HG02943 (cell line): ENCODE measurements at regions not wholly inside any gene's neighbourhood (a gene's known extent, or its start where the extent isn't known, plus 50 kb on each side); places are given as distances from the start of the nearest gene placed in this dataset.
"Not testable (repeated sequence)": the region's sequence is repeated elsewhere in the genome, so short reads cannot be mapped to it uniquely, and the experiment has no call there.

ENCODE experiments used
- ATAC-seq: cut with Tn5 transposase; IDR thresholded peaks from one replicate; pipeline ENCODE4 v1.9.1; 2021; ENCODE audit warnings: mild to moderate bottlenecking, low read depth, moderate library complexity; ENCODE audit not compliant: unreplicated experiment

DNA sequence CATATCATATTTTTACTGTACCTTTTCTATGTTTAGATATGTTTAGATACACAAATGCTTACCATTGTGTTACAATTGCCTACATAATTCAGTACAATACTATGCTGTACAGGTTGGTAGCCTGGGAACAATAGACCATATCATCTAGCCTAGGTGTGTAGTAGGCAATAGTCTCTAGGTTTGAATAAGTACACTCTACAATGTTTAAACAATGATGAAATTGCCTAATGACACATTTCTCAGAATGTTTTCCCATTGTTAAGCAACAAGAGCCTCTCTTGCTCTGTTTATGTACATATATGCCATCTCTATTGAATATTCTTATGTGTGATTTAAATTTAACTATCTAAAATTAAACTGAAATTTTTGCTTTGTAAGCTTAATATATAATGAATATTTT is 209.6 kb upstream of the ST8SIA4 start:
- ATAC-seq: no peak

DNA sequence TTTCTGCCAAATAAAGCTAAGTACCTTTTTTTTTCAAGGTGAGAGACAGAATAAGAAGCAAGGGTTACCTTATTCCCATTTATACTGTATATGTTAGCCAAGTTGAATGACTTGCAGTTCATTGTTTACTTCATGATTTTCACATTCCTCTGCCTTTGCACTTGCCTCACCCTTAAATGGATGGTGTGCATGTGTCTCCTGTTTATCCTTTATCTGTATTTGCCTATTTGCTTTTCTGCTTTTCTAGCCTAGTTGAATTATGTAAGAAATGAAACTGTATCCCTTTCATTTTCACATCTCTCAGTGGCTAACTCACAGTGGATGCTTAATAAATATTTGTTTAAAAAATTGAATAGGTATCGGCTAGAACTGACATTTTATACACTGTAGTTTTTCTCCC is 200.8 kb upstream of the ST8SIA4 start:
- ATAC-seq: no peak

DNA sequence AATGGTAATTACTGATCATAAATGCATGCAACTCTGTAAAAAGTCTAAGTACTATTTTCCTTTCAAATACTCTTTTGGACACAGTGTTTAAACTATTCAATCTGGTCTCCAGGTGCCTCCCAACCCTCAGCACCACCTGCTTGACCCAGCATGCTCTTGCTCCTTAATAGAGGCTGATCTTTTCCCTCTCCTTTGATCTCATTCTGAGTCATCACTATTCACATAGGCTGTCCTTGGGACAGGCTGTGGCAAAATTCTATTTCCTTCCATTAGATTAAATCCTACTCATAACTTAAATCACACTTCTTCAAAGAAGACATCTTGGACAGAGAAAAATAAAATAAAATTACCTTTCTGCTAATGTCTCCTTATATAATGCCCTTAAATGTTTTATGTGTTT is 199.4 kb upstream of the ST8SIA4 start:
- ATAC-seq: no peak

DNA sequence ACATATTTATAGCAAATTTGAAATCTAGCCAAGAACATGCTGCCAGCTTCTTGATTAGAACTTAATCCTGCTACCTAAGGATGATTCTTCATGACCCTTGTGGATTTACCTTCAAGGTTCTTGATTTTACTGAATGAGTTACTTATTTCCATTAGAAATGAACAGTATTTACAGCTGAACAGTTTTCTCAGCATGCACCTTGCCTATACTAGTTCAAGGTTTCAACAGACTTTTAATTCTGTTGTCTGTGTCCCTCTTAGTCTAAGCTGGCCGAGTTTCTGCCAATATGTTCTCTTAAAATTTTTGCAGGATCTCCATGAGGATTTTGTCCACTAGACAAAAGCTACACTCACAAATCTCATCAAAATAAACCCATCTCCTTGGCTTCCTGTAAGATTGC is 188.8 kb upstream of the ST8SIA4 start:
- no peak for ATAC-seq

DNA sequence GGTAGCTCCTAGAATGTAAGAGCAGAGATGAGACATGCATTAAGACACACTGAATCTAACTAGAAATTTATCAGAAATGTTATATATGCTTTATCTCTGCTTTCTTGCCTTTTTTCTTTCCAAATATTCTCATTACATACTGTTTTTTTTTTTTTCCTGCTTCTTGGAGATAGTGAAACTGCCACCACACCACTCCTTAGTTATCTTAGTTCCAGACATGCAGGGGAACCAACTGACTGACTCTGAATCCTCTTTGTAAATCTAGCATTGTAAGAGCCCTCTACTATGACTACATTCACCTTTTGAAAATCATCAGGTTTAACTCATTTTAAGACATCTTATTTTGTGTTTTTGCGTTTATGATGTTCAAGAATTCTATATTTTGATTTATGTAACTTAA is 181.3 kb upstream of the ST8SIA4 start:
- ATAC-seq: no peak

DNA sequence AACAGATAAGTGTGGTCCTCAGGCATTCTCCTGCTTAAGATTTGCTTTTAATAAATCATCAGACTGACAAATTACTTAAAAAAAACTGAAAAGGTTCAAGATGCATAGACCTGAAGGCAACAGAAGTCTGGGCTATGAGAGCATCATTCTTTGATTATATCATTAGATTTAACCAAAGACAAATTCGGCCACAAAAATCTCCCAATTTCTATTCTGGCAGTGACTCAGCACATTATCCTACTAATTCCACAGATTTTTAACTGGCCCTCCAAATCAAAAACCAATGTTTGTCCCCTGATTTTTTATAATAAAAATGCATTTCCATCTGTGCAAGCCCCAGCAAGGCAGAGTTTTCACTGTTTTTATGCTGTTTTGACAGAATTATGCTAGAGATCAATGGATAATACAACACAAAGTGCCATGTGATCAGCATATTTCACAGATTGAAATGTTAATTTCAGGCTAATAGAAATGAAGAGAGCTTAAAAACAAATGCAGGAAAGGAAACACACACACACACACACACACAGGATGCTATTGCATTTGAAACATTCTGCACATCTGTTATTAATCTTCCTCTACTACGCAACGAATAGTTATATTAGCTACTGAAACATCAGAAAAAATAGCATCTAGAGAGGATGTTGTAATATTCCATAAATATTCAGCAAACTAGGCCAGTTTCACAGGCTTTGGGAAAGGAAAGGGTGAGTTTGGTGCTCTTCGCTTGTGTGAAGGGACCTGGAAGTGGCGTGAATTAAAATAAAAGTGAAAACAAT is 177.6 kb upstream of the ST8SIA4 start:
- no peak for ATAC-seq

DNA sequence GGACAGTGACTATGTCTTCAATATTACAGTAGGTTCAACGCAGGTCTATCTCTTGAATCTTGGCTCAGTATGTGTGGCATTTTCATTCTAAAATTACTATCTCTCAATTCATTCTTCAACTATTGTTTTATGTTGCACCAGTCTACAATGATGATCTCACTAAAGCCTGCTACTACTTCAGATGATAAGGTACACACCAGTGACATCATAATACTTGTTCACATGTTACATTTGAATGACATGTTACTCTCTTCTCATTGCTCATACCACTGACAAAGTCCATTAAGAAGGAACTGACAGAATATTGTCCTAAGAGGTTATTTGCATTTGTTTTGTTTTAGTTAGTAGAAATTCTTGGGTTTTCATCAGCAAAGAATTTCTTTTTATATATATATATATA is 165.2 kb upstream of the ST8SIA4 start:
- ATAC-seq: no peak

DNA sequence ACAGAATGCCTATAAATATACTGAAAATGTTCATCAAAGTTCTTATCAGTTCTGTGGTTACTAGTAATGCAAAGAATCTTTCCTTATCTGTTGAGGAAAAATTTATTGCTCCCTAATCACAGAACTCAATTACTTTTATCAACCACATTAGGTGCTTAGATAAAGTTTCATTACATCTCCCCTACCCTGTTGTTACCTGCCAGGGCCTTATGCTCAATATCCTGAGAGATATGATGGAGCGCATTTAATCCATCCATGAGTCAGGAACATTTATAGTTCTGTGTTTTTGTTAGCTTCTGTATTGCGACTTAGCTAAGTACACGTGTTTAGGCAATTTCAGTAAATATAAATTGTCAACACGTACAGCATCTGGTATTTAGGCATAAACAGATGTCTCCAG is 164.3 kb upstream of the ST8SIA4 start:
- no peak for ATAC-seq

DNA sequence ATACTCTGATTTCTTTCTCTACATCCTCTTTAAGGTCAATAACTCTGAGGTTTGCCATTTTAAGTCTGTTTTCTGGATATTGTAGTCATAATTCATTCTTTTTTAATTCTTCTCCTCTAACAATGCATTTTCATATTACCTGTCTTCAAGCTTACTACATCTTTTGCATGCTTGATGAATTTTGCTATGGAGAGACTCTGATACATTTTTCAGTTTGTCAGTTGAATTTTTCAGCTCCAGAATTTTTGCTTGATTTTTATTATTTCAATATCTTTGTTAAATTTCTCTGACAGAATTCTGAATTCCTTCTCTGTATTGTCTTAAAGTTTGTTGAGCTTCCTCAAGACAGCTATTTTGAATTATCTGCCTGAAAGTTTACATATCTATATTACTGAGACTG is 159.8 kb upstream of the ST8SIA4 start:
- ATAC-seq: no peak

DNA sequence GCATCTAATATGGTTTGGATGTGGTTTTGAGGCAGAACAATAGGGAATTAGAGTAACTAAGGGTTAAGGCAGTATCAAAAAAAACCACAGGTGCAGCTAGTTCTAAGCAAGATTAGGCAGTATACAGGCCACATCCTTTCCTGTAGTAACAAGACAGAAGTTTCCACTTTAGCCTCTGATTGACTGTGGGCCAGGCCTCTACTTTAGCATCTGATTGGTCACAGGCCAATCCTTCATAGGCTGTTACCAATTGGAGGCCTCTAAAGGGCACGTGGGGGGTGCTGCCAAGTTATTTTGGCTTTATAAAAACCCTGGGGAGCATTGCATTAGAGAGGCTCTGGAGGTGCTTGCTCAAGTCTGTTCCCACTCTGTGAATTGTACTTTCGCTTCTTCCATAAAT is 144.1 kb upstream of the ST8SIA4 start:
- peak; percentile 74 for ATAC-seq

DNA sequence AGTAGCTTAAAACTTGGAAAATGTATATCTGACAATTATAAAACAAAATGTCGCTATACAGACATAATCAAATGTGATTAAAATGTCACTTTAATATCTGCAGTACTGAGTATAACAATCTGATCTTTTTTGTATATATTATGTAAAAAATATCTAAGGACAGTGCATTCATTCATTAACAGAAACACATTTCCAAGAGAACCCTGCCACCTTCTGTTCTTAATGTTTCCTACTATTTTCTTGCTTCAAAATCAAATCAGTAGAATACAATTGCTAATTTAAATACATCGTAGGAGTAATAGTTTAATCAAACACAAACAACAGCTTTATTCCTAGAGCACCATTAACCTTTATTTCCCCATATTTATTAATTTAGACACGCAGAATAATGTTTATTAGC is 142.6 kb upstream of the ST8SIA4 start:
- ATAC-seq: no peak

DNA sequence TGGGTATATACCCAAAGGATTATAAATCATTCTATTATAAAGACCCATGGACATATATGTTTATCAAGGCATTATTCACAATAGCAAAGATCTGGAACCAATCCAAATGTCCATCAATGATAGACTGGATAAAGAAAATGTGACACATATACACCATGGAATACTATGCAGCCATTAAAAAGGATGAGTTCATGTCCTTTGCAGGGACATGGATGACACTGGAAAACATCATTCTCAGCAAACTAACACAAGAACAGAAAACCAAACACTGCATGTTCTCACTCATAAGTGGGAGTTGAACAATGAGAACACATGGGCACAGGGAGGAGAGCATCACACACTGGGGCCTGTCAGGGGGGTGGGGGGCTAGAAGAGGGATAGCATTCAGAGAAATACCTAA is 136.9 kb upstream of the ST8SIA4 start:
- ATAC-seq: not testable (repeated sequence)

DNA sequence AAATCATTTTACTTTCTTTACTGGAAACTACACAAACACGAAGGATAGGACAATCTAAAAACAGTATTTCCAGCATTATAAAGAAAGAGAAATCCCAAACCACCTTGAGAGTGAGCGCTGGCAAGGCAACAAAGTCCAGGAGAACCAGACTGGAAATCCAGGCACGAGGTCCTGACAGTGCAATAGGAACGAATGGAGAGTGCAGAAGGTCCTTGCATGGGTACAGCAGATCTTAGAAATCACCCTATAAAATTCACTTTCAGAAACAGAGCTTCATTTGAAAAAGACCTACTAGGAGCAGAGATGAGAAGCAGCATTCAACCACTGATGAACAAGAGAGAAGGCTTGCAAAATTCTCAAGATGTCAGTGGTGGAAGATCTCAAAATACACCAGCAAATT is 133.7 kb upstream of the ST8SIA4 start:
- no peak for ATAC-seq

DNA sequence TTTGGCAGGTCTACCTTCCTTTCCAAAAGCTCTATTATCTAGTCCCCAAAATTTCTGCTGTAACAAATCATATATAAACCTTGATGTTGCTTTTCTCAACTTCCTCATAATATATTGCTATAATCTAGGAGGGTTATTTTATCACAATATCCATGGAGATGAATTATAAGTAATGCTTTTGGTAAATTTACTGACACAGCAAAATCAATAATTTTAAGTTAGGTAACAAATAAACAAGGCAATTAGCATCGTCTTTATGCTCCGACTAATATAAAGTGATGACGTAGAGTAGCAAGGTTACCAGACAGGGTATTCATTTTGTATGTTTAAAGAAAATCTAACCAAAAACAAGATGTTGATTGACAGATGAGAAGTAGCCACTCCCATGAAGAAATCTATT is 132.3 kb upstream of the ST8SIA4 start:
- no peak for ATAC-seq

DNA sequence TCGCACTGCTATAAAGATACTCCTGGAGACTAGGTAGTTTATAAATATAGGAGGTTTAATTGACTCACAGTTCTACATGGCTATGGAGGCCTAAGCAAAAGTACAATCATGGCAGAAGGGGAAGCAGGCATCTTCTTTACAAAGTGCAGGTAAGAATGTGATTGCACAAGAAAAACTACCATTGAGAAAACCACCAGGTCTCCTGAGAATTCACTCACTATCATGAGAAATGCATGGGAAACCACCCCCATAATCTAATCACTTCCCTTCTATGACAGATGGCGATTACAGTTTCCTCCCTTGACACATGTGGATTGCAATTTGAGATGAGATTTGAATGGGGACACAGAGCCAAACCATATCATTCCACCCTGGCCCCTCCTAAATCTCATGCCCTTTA is 121.2 kb upstream of the ST8SIA4 start:
- no peak for ATAC-seq

DNA sequence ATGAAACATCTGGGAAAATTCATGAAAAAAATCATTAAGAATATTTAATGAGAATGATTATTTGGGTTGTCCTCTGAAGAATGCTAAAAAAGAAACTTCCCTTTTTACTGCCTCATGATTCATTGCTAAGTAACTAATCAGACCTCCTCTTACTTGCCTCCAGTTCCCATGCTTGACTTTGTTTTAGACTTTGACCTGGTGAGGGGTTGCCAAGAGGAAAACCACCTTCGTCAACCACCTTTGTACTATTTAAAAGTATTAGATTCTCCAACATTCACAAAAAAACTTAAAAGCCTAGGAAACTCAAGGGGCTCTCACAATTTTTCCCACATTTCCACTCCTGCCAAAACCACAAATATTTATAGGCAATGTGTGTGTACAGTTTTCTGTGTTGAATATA is 115.2 kb upstream of the ST8SIA4 start:
- ATAC-seq: no peak

DNA sequence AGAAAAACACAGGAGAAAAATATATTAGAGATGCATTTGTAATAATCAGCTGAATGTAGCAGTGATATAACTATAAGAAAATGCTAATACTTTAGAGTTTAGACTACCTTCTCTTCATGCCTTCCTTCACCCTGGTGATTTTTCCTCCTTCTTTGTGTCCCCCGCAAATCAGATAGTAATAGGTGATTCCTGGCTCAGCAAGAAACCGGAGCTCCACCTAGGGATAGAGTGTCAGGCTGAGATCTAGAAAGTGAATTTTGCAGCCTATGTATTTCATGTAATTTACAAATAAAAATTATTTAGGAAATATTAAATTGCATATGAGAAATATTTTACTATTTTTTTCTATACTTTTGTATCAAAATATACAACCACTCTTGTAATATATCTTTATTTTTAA is 109.8 kb upstream of the ST8SIA4 start:
- no peak for ATAC-seq

DNA sequence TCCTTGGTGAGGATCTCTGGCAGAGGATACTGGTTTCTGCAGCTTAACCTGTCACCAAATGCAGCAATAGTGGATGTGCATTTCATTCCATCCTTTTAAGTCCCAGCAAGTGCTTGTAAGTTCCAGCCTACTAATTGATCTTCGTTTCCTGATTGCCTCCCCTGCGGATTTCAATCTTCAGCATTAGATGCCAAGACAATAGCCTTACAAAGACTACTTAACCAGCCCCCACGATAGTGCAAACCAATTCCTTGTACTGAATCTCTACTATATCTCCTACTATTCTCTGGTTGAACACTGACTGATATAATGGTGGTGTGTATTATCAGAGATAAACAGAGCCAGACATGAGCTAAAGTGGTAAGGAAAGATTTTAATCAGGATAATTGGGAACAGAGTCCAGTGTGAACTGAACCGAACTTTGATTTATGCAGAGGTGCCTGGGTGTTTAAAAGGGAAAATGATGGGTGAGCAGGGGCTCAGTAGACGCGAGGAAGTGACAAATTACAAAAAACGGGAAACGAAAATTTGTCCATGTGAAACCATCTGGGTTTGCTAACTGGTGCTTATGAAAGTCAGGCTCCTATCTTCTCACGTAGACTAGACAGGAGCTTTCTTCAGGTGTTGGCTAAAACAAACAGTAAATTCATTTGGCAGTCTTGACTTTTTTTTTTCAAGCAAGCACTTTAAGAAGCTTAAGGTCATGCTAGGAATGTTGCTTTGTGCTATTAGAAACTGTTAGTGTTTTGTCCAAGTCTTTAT is 106.9 kb upstream of the ST8SIA4 start:
- peak; percentile 85 for ATAC-seq

DNA sequence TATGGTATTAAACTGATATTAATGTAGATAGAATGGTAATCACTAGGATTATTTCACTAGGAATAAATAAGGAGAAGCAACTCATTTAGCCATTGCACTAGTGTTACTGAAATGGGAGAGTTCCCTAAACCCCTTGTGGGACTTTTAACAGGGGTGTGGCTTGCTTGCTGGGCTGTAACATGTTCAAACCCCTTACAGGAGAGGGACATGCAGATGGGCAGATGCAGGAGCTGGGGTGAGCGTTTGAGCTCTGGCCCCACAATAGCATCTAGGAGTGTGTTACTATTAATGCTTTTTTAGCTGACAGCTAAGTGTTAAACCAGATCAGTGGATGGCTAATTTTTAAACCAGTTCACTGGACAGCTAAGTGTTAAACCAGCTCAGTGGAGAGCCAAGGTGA is 89.3 kb upstream of the ST8SIA4 start:
- ATAC-seq: no peak

DNA sequence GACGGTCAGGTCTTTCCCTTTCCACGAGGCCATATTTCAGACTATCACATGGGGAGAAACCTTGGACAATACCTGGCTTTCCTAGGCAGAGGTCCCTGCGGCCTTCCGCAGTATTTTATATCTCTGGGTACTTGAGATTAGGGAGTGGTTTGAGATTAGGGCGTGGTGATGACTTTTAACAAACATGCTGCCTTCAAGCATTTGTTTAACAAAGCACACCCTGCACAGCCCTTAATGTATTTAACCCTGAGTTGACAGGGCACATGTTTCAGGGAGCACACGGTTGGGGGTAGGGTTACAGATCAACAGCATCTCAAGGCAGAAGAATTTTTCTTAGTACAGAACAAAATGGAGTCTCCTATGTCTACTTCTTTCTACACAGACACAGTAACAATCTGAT is 80.5 kb upstream of the ST8SIA4 start:
- ATAC-seq: not testable (repeated sequence)

DNA sequence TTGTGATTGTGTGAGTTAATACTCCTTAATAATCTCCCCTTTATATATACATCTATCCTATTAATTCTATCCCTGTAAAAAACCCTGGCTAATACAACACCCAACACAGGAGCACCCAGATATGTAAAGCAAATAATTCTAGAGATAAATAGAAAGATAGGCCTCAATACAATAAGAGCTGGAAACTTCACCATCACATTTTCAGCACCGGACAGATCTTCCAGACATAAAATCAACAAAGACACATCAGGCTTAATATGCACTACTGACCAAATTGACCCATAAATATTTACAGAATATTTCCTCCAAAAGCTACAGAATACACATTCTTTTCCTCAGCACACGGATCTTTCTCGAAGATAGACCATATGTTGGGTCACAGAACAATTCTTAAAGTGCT is 71.0 kb upstream of the ST8SIA4 start:
- no peak for ATAC-seq

DNA sequence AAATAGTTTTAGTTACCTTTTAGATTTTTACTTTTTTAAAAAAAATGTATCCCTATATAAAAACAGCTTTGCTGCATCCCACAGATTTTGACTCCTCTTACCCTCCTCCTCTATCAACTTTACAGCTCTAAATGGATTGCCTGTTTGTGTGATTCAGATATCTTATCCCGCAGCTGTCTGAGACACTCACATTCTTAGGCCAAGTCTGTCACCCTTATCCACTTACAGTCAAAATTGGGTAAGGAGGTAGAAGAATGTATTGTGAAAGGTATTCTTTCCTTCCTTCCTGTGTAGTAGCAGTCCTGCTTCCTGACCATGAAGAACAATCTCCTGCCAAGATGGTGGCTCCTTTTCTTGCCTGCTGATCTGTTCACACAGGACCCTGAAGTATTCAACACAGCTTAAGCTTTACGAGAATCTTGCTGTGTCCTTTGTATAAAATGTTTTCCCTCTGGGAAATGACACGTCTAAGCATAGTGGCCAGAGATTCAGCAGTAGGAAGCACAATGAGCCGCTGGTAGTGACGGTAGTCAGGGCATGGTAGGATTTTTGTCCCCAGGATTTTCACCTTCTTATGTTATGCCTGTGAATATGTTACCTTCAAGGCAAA is 67.7 kb upstream of the ST8SIA4 start:
- ATAC-seq: no peak
